ENCODE measurements at regions not wholly inside any gene's neighbourhood (a gene's known extent, or its start where the extent isn't known, plus 50 kb on each side); places are given as distances from the start of the nearest gene placed in this dataset.
"Not testable (repeated sequence)": the region's sequence is repeated elsewhere in the genome, so short reads cannot be mapped to it uniquely, and the experiment has no call there.

DNA sequence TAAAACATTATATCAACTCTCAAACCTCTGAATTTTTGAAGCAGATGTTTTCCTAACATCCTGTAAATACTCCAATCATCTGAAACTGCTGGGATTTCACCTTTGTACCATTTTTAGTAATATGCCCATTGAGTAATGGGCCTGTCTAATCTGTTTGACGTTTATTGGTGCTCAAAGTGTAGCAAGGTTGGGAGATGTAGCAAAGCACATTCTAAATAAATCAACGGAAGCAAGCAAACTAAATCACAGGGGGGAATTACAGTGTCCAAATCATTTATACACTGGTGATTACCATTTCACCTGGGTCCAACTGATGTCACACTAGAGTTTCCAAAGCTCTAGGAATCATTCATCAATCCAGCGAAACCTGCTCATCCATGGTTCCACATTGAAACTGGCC is 518.7 kb upstream of the TBL1XR1 start:
- POLR2A ChIA-PET = no interaction called here
- ATAC-seq = no peak
- Mint-ChIP-seq H3K4me3 (no peak overlapping the region), H3K27me3 (ENCODE audit: low read depth) (peaks cover 1% of the 10 kb centered on the region; the same call in 1 of the 2 replicates), H3K36me3 (0 out of 2 replicates have a peak, but pooled peaks cover 2% of the 10 kb centered on the region), H3K9me3 (peaks cover 5% of the 10 kb centered on the region), H3K27ac (no peak overlapping the region), H3K4me1 (peaks cover 12% of the 10 kb centered on the region)
- CTCF ChIA-PET = no interaction called here
- TF ChIP-seq, protein P1, sequence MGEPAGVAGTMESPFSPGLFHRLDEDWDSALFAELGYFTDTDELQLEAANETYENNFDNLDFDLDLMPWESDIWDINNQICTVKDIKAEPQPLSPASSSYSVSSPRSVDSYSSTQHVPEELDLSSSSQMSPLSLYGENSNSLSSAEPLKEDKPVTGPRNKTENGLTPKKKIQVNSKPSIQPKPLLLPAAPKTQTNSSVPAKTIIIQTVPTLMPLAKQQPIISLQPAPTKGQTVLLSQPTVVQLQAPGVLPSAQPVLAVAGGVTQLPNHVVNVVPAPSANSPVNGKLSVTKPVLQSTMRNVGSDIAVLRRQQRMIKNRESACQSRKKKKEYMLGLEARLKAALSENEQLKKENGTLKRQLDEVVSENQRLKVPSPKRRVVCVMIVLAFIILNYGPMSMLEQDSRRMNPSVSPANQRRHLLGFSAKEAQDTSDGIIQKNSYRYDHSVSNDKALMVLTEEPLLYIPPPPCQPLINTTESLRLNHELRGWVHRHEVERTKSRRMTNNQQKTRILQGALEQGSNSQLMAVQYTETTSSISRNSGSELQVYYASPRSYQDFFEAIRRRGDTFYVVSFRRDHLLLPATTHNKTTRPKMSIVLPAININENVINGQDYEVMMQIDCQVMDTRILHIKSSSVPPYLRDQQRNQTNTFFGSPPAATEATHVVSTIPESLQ (CRISPR knock-in tag; IDR thresholded peaks at IDR 0.05) = no peak
- no peak for TF ChIP-seq FOXP1 (CRISPR knock-in tag; IDR thresholded peaks at IDR 0.05; ENCODE audit: borderline replicate concordance)
- no peak for TF ChIP-seq ZNF396 (CRISPR knock-in tag; IDR thresholded peaks at IDR 0.05; ENCODE audit: borderline replicate concordance)
- TF ChIP-seq, protein P2, sequence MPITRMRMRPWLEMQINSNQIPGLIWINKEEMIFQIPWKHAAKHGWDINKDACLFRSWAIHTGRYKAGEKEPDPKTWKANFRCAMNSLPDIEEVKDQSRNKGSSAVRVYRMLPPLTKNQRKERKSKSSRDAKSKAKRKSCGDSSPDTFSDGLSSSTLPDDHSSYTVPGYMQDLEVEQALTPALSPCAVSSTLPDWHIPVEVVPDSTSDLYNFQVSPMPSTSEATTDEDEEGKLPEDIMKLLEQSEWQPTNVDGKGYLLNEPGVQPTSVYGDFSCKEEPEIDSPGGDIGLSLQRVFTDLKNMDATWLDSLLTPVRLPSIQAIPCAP (CRISPR knock-in tag; IDR thresholded peaks at IDR 0.05) = no peak
- no peak for TF ChIP-seq E2F1 (CRISPR knock-in tag; IDR thresholded peaks at IDR 0.05)
- no peak for TF ChIP-seq NR1H2 (CRISPR knock-in tag; IDR thresholded peaks at IDR 0.05)
- DNase-seq (ENCODE audit: low spot score) = no peak

- H3K4me1 Mint-ChIP-seq; DNase-seq (ENCODE audit: low spot score); POLR2A ChIA-PET; CTCF ChIA-PET; ATAC-seq; H3K27ac Mint-ChIP-seq; H3K27me3 Mint-ChIP-seq (ENCODE audit: low read depth); H3K36me3 Mint-ChIP-seq; H3K4me3 Mint-ChIP-seq; H3K9me3 Mint-ChIP-seq: not testable (repeated sequence)
Measured at GRCh38 chr3:177720927-177721326, 523.6 kb upstream of the TBL1XR1 start.

DNA sequence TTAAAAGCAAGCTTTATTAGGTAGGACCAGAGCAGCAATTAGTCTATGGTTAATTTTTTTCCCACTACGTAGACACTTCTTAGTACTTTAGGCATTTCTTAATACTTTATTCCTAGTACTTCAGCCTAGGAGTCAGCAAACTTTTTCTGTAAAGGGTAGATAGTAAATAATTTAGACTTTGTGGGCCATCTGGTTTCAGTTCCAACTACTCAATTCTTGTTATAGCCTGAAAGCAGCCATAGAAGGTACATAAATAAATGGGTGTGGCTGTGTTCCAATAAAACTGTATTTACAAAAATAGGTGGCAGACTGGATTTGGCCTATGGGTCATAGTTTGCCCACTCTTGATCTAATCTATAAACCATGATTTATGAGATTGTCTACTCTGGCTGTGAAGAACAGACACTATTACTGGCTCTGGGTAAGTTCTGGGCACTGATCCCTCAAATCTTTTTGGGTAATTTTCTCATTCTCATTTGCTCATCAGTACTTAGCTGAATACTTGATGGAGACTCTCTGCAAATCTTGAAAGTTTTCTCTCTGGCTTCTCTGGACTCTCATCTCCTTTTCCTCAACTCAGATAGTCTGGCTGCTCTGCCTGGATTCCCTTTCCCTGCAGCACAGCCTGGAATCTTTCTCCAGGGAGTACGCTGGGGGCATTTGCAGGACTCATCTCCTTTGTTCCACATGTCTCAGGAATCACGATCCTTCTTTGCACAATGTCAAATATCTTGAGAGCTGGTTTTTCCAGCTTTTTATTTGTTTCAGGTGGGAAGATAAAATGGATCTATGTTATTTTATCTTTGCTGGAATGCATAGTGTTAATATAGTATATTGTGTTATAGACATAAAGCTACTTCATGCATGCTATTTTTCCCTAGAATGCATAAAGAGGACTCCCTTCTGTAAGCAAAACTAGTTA is 524.8 kb upstream of the TBL1XR1 start:
- Mint-ChIP-seq H3K4me3 (no peak overlapping the region), H3K27me3 (ENCODE audit: low read depth) (peaks cover 2% of the 10 kb centered on the region; the same call in 1 of the 2 replicates), H3K27ac (no peak overlapping the region), H3K9me3 (peaks cover 7% of the 10 kb centered on the region), H3K4me1 (peaks cover 6% of the 10 kb centered on the region), H3K36me3 (0 out of 2 replicates have a peak, but pooled peaks cover 3% of the 10 kb centered on the region)
- no peak for ATAC-seq
- CTCF ChIA-PET = no interaction called here
- DNase-seq (ENCODE audit: low spot score) = no peak
- POLR2A ChIA-PET = no interaction called here
- TF ChIP-seq ZNF423 (CRISPR knock-in tag; IDR thresholded peaks at IDR 0.05) (no peak), E2F1 (CRISPR knock-in tag; IDR thresholded peaks at IDR 0.05) (no peak), NR2C2 (CRISPR knock-in tag; IDR thresholded peaks at IDR 0.05) (no peak), EMX1 (CRISPR knock-in tag; IDR thresholded peaks at IDR 0.05) (no peak), HMGXB4 (CRISPR knock-in tag; IDR thresholded peaks at IDR 0.05) (no peak), OVOL2 (CRISPR knock-in tag; IDR thresholded peaks at IDR 0.05; ENCODE audit: borderline replicate concordance) (no peak), NR1H2 (CRISPR knock-in tag; IDR thresholded peaks at IDR 0.05) (no peak), ZMAT4 (CRISPR knock-in tag; IDR thresholded peaks at IDR 0.05) (no peak), ZNF317 (CRISPR knock-in tag; IDR thresholded peaks at IDR 0.05; ENCODE audit: borderline replicate concordance, low read depth) (no peak), ZBTB43 (CRISPR knock-in tag; IDR thresholded peaks at IDR 0.05) (no peak), ZNF232 (CRISPR knock-in tag; IDR thresholded peaks at IDR 0.05) (no peak), NFE2L1 (CRISPR knock-in tag; IDR thresholded peaks at IDR 0.05) (no peak), E2F5 (CRISPR knock-in tag; IDR thresholded peaks at IDR 0.05) (no peak), KAT7 (CRISPR knock-in tag; IDR thresholded peaks at IDR 0.05; ENCODE audit: borderline replicate concordance) (no peak)
- TF ChIP-seq, protein P3, sequence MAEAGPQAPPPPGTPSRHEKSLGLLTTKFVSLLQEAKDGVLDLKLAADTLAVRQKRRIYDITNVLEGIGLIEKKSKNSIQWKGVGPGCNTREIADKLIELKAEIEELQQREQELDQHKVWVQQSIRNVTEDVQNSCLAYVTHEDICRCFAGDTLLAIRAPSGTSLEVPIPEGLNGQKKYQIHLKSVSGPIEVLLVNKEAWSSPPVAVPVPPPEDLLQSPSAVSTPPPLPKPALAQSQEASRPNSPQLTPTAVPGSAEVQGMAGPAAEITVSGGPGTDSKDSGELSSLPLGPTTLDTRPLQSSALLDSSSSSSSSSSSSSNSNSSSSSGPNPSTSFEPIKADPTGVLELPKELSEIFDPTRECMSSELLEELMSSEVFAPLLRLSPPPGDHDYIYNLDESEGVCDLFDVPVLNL (CRISPR knock-in tag; IDR thresholded peaks at IDR 0.05; ENCODE audit: borderline replicate concordance, low read depth) = no peak
